Heart left ventricle (tissue), 16 donors: ENCODE measurements at regions not wholly inside any gene's neighbourhood (a gene's known extent, or its start where the extent isn't known, plus 50 kb on each side); places are given as distances from the start of the nearest gene placed in this dataset.

Experiments
- ATAC-seq, 4 donors: fragments of 200-7000 bp; cut with Tn5 transposase; one replicate each; pipeline ENCODE4 v1.9.1; 2020 to 2022; ENCODE audit warnings: moderate library complexity in 4 of 4, mild to moderate bottlenecking in 3 of 4, moderate number of reproducible peaks in 1 of 4
- DNase-seq, 5 donors: peaks; one replicate each; pipeline ENCODE4 v3.0.0-alpha.2; 2020
- H3K27ac ChIP-seq, 12 donors: fragments of 200-600 bp; sonication (generic) in 4 of 12; one replicate each; pipeline versions ENCODE4 v1.5.0 to v1.8.0; 2016 to 2022; ENCODE audit warnings: mild to moderate bottlenecking in 2 of 12
- H3K27me3 ChIP-seq, 9 donors: fragments of 200-600 bp; sonication (generic) in 2 of 9; one replicate each; pipeline versions ENCODE4 v1.5.1 to v1.8.0; 2016 to 2022; ENCODE audit warnings: mild to moderate bottlenecking in 3 of 9
- H3K36me3 ChIP-seq, 9 donors: fragments of 200-600 bp; sonication (generic) in 2 of 9; one replicate each; pipeline versions ENCODE4 v1.5.0 to v1.8.0; 2018 to 2022; ENCODE audit warnings: mild to moderate bottlenecking in 2 of 9
- H3K4me1 ChIP-seq, 12 donors: fragments of 200-600 bp; sonication (generic) in 4 of 12; one replicate each; pipeline versions ENCODE4 v1.5.0 to v1.8.0; 2016 to 2022; ENCODE audit warnings: mild to moderate bottlenecking in 3 of 12
- H3K4me3 ChIP-seq, 12 donors: fragments of 200-600 bp; sonication (generic) in 4 of 12; one replicate each; pipeline versions ENCODE4 v1.5.0 to v1.8.0; 2017 to 2022; ENCODE audit warnings: mild to moderate bottlenecking in 9 of 12, moderate library complexity in 4 of 12
- H3K9me3 ChIP-seq, 12 donors: fragments of 200-600 bp; sonication (generic) in 4 of 12; one replicate each; pipeline versions ENCODE4 v1.5.0 to v1.8.0; 2016 to 2022; ENCODE audit warnings: mild to moderate bottlenecking in 1 of 12
- POLR2A ChIP-seq, 2 donors: fragments of 450-650 bp; IDR thresholded peaks; one replicate each; pipeline ENCODE4 v1.6.1; 2017; ENCODE audit warnings: antibody characterized with exemption in 2 of 2, mild to moderate bottlenecking in 2 of 2, moderate library complexity in 2 of 2
- whole genome bisulfite sequencing, 4 donors: extraction: QIAGEN DNeasy Blood & Tissue Kit in 2 of 4; methylation state at CpG; one replicate each; pipeline versions ENCODE4 v1.1.5 to v1.1.7; 2013 to 2018; 5-methylcytosine and 5-hydroxymethylcytosine counted together
- intact Hi-C, 10 donors: fragments of 100-400 bp; cut with DNase I; formaldehyde crosslinking; loops; one replicate each; pipeline versions ENCODE4 v1.11.1 to v1.14.2; 2022
- TF ChIP-seq, protein P1 (sequence below), 12 donors: fragments of 200-600 bp; sonication (generic) in 4 of 12; IDR thresholded peaks; one replicate each; pipeline versions ENCODE4 v1.5.0 to v1.8.0; 2018 to 2022; ENCODE audit warnings: antibody characterized with exemption in 12 of 12, mild to moderate bottlenecking in 5 of 12
- donor health status: ischemic (EF 13 %, LVEDD 7.1; RV severe dilation, severe dysfunction).
- donor health status: healthy with polysubstance abuse.
- donor health status: DM: no; HTN: yes; CAD: no.
- donor health status: DM: no; HTN: no; CAD: no.
- donor health status: ischemic (EF 25% LVEDD 6.9; RV normal size, moderate dysfunction).
- donor health status: ischemic (EF 25% LVEDD 5.7; RV mildly dilated, moderate dysfunction).
- donor health status: healthy.
- donor health status: DM: yes; HTN: yes; CAD: no.
- donor health status: ischemic (EF 35%, LVEDD 5.7; RV mildly dilated, moderate dysfunction).
- donor health status: nonischemic (EF 11% LVEDD 7.7; RV severe dilation, severe dysfunction).
- donor health status: DM: yes; HTN: yes; CAD: no.
- donor health status: PGD.
- donor health status: ischemic (EF 29% LVEDD 5.4; RV normal size, mild dysfunction).
- donor health status: nonischemic (EF 23%, LVEDD 6.1; RV moderate dilation, normal function).

DNA sequence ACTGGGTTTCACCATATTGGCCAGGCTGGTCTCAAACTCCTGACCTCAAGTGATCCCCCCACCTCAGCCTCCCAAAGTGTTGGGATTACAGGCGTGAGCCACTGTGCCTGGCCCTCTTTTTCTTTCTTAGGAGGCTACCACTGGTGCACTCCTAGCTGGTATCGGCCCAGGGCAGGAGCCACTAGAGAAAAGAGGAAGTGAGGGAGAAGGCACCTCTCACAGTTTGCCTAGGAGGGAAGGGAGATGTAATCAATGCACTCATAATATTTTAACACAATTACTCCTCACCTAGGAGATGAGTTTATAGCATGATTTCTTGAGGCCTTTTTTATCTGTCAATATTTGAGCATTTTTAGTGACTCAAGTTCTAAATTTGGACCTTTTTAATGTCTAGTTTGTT, 189.0 kb upstream of the SOX4 start:
- no peak overlapping the region for H3K27ac ChIP-seq
- H3K9me3 ChIP-seq, result peaks cover 0 to 2% (median 0%) of the 10 kb centered on the region in 12 donors
- ATAC-seq, result no peak
- H3K4me1 ChIP-seq, result no peaks in the 10 kb centered on the region
- H3K36me3 ChIP-seq, result no peaks in the 10 kb centered on the region
- TF ChIP-seq POLR2A (IDR thresholded peaks at IDR 0.05), result no peak
- TF ChIP-seq, protein P1, sequence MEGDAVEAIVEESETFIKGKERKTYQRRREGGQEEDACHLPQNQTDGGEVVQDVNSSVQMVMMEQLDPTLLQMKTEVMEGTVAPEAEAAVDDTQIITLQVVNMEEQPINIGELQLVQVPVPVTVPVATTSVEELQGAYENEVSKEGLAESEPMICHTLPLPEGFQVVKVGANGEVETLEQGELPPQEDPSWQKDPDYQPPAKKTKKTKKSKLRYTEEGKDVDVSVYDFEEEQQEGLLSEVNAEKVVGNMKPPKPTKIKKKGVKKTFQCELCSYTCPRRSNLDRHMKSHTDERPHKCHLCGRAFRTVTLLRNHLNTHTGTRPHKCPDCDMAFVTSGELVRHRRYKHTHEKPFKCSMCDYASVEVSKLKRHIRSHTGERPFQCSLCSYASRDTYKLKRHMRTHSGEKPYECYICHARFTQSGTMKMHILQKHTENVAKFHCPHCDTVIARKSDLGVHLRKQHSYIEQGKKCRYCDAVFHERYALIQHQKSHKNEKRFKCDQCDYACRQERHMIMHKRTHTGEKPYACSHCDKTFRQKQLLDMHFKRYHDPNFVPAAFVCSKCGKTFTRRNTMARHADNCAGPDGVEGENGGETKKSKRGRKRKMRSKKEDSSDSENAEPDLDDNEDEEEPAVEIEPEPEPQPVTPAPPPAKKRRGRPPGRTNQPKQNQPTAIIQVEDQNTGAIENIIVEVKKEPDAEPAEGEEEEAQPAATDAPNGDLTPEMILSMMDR (IDR thresholded peaks at IDR 0.05), result no peak
- WGBS, 4 donors, result 73 to 92% (median 83%) methylated on average over 2 of the region's 2 CpGs
- no peak for DNase-seq
- no peak overlapping the region for H3K4me3 ChIP-seq
- H3K27me3 ChIP-seq, result no peaks in the 10 kb centered on the region
- intact Hi-C loops, result no loop called here

GRCh38 chr6:21406316-21406715, 187.2 kb upstream of the SOX4 start:
- TF ChIP-seq, protein P1 (IDR thresholded peaks at IDR 0.05), result no peak
- TF ChIP-seq POLR2A (IDR thresholded peaks at IDR 0.05), result no peak
- Histone ChIP-seq H3K36me3 (no peaks in the 10 kb centered on the region), H3K4me1 (no peaks in the 10 kb centered on the region), H3K9me3 (peaks cover 0 to 16% (median 6%) of the 10 kb centered on the region in 12 donors), H3K27me3 (no peaks in the 10 kb centered on the region), H3K27ac (no peak overlapping the region), H3K4me3 (no peak overlapping the region)
- ATAC-seq (no peak), DNase-seq (no peak)
- intact Hi-C loops, result no loop called here
- WGBS, 4 donors, result 59 to 62% (median 60%) methylated on average over 5 of the region's 5 CpGs

- TF ChIP-seq, protein P1 (IDR thresholded peaks at IDR 0.05), result no peak
- no peak for TF ChIP-seq POLR2A (IDR thresholded peaks at IDR 0.05)
- no peak overlapping the region for H3K27ac ChIP-seq
- ATAC-seq (no peak), DNase-seq (no peak)
- H3K4me1 ChIP-seq, result no peaks in the 10 kb centered on the region
- H3K36me3 ChIP-seq, result no peaks in the 10 kb centered on the region
- 94 to 97% (median 95%) methylated on average over 5 of the region's 5 CpGs for WGBS, 4 donors
- no peak overlapping the region for H3K4me3 ChIP-seq
- peaks cover 0 to 16% (median 6%) of the 10 kb centered on the region in 12 donors for H3K9me3 ChIP-seq
- no peaks in the 10 kb centered on the region for H3K27me3 ChIP-seq
- intact Hi-C loops, result no loop called here
Observed at GRCh38 chr6:21409231-21409630, 184.3 kb upstream of the SOX4 start.

DNA sequence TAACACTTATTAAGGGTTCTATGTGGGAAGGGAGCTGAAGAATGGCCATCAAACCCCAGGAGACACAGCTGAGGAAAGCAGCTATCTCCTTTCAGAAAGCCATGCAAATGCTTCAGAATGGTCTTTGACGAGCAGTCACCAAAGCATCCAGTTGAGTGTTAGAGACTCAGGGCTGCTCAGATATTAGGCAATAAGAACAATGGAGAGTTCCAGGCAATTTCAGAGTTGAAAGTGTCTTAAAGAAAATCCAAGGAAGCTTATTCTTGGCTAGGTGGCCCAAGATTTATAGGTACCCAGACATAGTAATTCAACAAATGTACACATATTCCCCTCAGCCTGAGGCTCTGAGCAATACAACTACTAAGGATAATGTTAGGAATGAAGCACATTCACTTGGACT, 180.1 kb upstream of the SOX4 start:
- no peak for DNase-seq
- WGBS, 4 donors, result 77 to 100% (median 89%) methylated on average over 1 of the region's 1 CpG
- no peaks in the 10 kb centered on the region for H3K4me1 ChIP-seq
- ATAC-seq, result no peak
- no peak for TF ChIP-seq POLR2A (IDR thresholded peaks at IDR 0.05)
- TF ChIP-seq, protein P1 (IDR thresholded peaks at IDR 0.05), result no peak
- no peak overlapping the region for H3K4me3 ChIP-seq
- no peaks in the 10 kb centered on the region for H3K27me3 ChIP-seq
- H3K27ac ChIP-seq, result no peak overlapping the region
- peaks cover 0 to 16% (median 6%) of the 10 kb centered on the region in 12 donors for H3K9me3 ChIP-seq
- no peaks in the 10 kb centered on the region for H3K36me3 ChIP-seq
- intact Hi-C loops, result no loop called here
